ENCODE measurements at regions not wholly inside any gene's neighbourhood (a gene's known extent, or its start where the extent isn't known, plus 50 kb on each side); places are given as distances from the start of the nearest gene placed in this dataset.

DNA sequence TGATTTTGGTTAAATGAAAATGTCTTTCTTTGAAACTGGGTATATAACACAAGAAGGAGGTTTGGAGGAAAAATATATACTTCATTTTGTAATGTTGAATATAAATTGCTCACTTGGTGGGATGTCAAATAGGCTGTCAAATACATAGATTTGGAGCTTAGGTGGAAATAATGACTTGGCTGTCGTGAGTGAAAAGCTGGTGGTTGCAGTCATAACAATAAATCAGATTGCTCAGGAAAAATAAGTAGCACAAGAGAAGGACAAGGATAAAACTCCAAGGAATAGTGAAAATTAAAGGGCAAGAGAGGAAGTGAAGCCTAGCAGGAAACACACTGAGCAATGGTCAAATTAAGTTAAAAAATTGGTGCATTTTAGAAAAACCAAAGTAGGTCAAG is 253.0 kb upstream of the ANKRD50 start:
- ATAC-seq (replicated peaks): no peak
- no peaks in the 10 kb centered on the region for H3K4me1 Mint-ChIP-seq
- no peak overlapping the region for H3K27ac Mint-ChIP-seq
- H3K27me3 Mint-ChIP-seq: no peaks in the 10 kb centered on the region
- H3K4me3 Mint-ChIP-seq: no peak overlapping the region
- peaks cover 11% of the 10 kb centered on the region for H3K9me3 Mint-ChIP-seq
- no peaks in the 10 kb centered on the region for H3K36me3 Mint-ChIP-seq (ENCODE audit: low read depth)

- ATAC-seq (replicated peaks): no peak
- Mint-ChIP-seq H3K27me3 (no peaks in the 10 kb centered on the region), H3K36me3 (ENCODE audit: low read depth) (no peaks in the 10 kb centered on the region), H3K9me3 (peaks cover 14% of the 10 kb centered on the region), H3K4me3 (no peak overlapping the region), H3K27ac (no peak overlapping the region), H3K4me1 (no peaks in the 10 kb centered on the region)
Measured at GRCh38 chr4:124964852-124965496, 252.4 kb upstream of the ANKRD50 start.

- no peak for ATAC-seq (replicated peaks)
- H3K27ac Mint-ChIP-seq: no peak overlapping the region
- no peak overlapping the region for H3K4me3 Mint-ChIP-seq
- no peaks in the 10 kb centered on the region for H3K4me1 Mint-ChIP-seq
- H3K27me3 Mint-ChIP-seq: no peaks in the 10 kb centered on the region
- H3K36me3 Mint-ChIP-seq (ENCODE audit: low read depth): no peaks in the 10 kb centered on the region
- peaks cover 19% of the 10 kb centered on the region for H3K9me3 Mint-ChIP-seq
Measured at GRCh38 chr4:124964251-124964650, 251.7 kb upstream of the ANKRD50 start.

GRCh38 chr4:124961138-124961750 is 248.7 kb upstream of the ANKRD50 start:
- Mint-ChIP-seq H3K27ac (no peak overlapping the region), H3K27me3 (no peaks in the 10 kb centered on the region), H3K9me3 (peaks cover 15% of the 10 kb centered on the region), H3K4me1 (no peaks in the 10 kb centered on the region), H3K4me3 (no peak overlapping the region), H3K36me3 (ENCODE audit: low read depth) (no peaks in the 10 kb centered on the region)
- no peak for ATAC-seq (replicated peaks)

- Mint-ChIP-seq H3K9me3 (peaks cover 15% of the 10 kb centered on the region), H3K36me3 (ENCODE audit: low read depth) (no peaks in the 10 kb centered on the region), H3K27me3 (no peaks in the 10 kb centered on the region), H3K4me1 (no peaks in the 10 kb centered on the region), H3K4me3 (no peak overlapping the region), H3K27ac (no peak overlapping the region)
- no peak for ATAC-seq (replicated peaks)
Measured at GRCh38 chr4:124958847-124959246, 246.3 kb upstream of the ANKRD50 start.

- Mint-ChIP-seq H3K4me3 (no peak overlapping the region), H3K4me1 (no peaks in the 10 kb centered on the region), H3K27ac (no peak overlapping the region), H3K36me3 (ENCODE audit: low read depth) (no peaks in the 10 kb centered on the region), H3K27me3 (no peaks in the 10 kb centered on the region), H3K9me3 (peaks cover 10% of the 10 kb centered on the region)
- ATAC-seq (replicated peaks): no peak
Measured at GRCh38 chr4:124955476-124955875, 242.9 kb upstream of the ANKRD50 start.

GRCh38 chr4:124954046-124954445 is 241.5 kb upstream of the ANKRD50 start:
- Mint-ChIP-seq H3K4me3 (no peak overlapping the region), H3K27ac (no peak overlapping the region)

GRCh38 chr4:124953486-124953885 is 241.0 kb upstream of the ANKRD50 start:
- Mint-ChIP-seq H3K9me3 (peaks cover 3% of the 10 kb centered on the region), H3K4me3 (no peak overlapping the region), H3K27ac (no peak overlapping the region), H3K27me3 (no peaks in the 10 kb centered on the region), H3K4me1 (no peaks in the 10 kb centered on the region), H3K36me3 (ENCODE audit: low read depth) (no peaks in the 10 kb centered on the region)
- ATAC-seq (replicated peaks): no peak

More at GRCh38 chr4:124954046-124954445, 241.5 kb upstream of the ANKRD50 start:
- Mint-ChIP-seq H3K27me3 (no peaks in the 10 kb centered on the region), H3K9me3 (peaks cover 3% of the 10 kb centered on the region), H3K4me1 (no peaks in the 10 kb centered on the region), H3K36me3 (ENCODE audit: low read depth) (no peaks in the 10 kb centered on the region)
- ATAC-seq (replicated peaks): no peak

- no peaks in the 10 kb centered on the region for H3K36me3 Mint-ChIP-seq (ENCODE audit: low read depth)
- H3K9me3 Mint-ChIP-seq: peaks cover 3% of the 10 kb centered on the region
- no peaks in the 10 kb centered on the region for H3K4me1 Mint-ChIP-seq
- H3K4me3 Mint-ChIP-seq: no peak overlapping the region
- ATAC-seq (replicated peaks): no peak
- no peak overlapping the region for H3K27ac Mint-ChIP-seq
- H3K27me3 Mint-ChIP-seq: no peaks in the 10 kb centered on the region
Measured at GRCh38 chr4:124953061-124953460, 240.5 kb upstream of the ANKRD50 start.

DNA sequence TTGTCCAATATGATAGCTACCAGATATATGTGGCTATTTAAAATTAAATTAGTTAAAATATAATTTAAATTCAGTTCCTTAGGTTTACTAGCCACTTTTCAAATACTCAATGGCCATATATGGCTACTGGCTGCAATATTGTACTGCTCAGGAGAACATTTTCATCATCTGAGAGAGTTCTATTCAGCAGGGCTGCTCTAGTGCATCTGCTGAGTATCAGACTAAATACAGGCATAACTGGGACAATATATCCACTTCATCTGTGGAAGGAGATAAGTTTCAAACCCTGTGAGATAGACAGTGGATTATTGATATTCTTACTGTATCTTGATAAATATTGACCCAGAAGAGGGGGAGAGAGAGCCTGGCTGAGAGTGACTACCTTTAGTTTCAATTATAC is 240.1 kb upstream of the ANKRD50 start:
- no peaks in the 10 kb centered on the region for H3K36me3 Mint-ChIP-seq (ENCODE audit: low read depth)
- H3K9me3 Mint-ChIP-seq: peaks cover 3% of the 10 kb centered on the region
- no peaks in the 10 kb centered on the region for H3K27me3 Mint-ChIP-seq
- no peak overlapping the region for H3K27ac Mint-ChIP-seq
- ATAC-seq (replicated peaks): no peak
- H3K4me1 Mint-ChIP-seq: no peaks in the 10 kb centered on the region
- no peak overlapping the region for H3K4me3 Mint-ChIP-seq

DNA sequence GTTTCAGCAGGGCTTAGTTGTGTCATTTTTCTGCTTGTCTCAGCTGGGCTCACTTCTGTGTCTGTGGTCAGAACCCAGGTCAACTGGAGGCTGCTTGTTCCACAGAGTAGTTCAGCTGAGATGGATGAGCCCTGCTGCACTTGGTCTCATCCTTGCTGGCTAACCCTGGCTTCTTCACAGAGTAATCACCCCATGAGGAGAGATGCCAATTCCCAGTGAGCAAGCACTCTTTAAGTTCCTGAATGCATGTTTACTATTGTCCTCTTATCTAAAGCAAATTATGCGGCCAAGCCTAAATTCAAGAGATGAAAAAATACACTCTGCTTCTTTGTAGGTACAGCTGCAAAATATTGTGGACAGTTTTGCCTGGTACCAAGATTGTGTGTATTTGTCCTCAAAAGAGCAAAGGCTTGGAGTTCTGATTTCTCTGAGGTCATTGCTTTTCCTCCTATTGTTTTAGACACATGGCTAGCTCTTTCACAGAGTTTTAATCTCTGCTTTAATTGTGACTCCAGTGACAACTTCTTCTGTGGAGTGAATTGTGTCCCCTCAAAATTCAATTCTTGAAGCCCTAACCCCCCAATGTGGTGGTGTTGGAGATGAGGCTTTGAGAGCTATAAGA is 236.6 kb upstream of the ANKRD50 start:
- no peak overlapping the region for H3K27ac Mint-ChIP-seq
- peaks cover 3% of the 10 kb centered on the region for H3K9me3 Mint-ChIP-seq
- no peaks in the 10 kb centered on the region for H3K36me3 Mint-ChIP-seq (ENCODE audit: low read depth)
- H3K27me3 Mint-ChIP-seq: no peaks in the 10 kb centered on the region
- no peaks in the 10 kb centered on the region for H3K4me1 Mint-ChIP-seq
- no peak overlapping the region for H3K4me3 Mint-ChIP-seq
- no peak for ATAC-seq (replicated peaks)

- Mint-ChIP-seq H3K27me3 (no peaks in the 10 kb centered on the region), H3K4me1 (no peaks in the 10 kb centered on the region), H3K9me3 (peaks cover 3% of the 10 kb centered on the region), H3K4me3 (no peak overlapping the region), H3K27ac (no peak overlapping the region), H3K36me3 (ENCODE audit: low read depth) (no peaks in the 10 kb centered on the region)
- ATAC-seq (replicated peaks): no peak
Measured at GRCh38 chr4:124947622-124948265, 235.2 kb upstream of the ANKRD50 start.

DNA sequence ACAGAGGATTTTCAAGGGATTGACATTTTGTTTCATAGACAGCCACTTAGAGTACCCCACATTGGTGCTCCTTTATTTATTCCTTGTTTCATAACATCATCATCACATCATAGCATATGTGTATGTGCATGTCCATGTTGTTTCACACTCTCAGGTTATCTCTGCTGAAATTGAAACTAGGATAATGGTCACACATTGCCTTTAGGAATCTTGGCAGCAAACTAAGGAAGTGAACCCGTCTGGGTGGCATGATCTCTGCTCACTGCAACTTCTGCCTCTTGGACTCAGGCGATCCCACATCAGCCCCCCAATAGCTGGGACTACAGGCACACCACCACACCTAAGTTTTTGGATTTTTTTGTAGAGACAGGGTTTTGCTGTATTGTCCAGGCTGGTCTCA is 234.2 kb upstream of the ANKRD50 start:
- H3K36me3 Mint-ChIP-seq (ENCODE audit: low read depth): no peaks in the 10 kb centered on the region
- H3K9me3 Mint-ChIP-seq: peaks cover 1% of the 10 kb centered on the region
- no peak for ATAC-seq (replicated peaks)
- no peaks in the 10 kb centered on the region for H3K27me3 Mint-ChIP-seq
- H3K4me3 Mint-ChIP-seq: no peak overlapping the region
- no peaks in the 10 kb centered on the region for H3K4me1 Mint-ChIP-seq
- no peak overlapping the region for H3K27ac Mint-ChIP-seq

DNA sequence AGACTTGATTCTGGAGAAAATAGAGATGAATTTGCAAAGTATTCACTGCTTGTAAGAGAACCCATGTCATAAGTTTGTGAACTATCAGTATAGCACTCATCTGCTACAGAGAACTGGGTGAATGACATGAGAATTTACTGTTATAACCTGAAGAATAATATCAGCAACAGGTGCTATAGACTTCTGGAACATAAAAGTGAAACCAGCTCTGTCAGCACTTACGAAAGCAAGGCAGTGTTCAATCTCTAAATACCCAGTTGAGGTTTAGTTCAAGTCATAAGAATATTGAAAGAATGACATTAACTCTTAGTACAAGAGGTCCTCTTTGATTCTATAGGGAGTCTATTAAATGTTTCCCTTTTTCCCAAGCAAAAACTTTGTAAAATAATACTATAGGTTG is 232.9 kb upstream of the ANKRD50 start:
- no peaks in the 10 kb centered on the region for H3K36me3 Mint-ChIP-seq (ENCODE audit: low read depth)
- H3K27me3 Mint-ChIP-seq: no peaks in the 10 kb centered on the region
- H3K4me3 Mint-ChIP-seq: no peak overlapping the region
- no peaks in the 10 kb centered on the region for H3K4me1 Mint-ChIP-seq
- no peak for ATAC-seq (replicated peaks)
- H3K27ac Mint-ChIP-seq: no peak overlapping the region
- H3K9me3 Mint-ChIP-seq: no peaks in the 10 kb centered on the region

DNA sequence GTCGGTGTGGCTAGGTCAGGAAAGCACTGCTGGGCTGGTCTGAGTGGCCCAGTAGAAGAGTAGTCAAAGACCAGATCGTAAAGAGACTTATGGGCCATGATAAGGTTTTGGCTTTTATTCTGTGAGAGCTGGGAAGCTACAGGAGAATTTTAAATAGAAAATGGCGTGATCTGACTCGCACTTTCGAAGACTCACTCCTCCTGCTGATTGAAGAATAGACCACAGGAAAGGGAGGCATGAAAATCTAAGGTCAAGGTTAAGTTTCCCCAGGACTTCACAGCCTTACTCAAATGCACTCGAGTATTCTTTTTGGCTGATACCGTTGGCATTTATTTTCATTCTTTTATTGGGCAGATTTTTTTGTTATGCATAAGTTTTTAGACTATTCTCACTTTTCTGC is 231.4 kb upstream of the ANKRD50 start:
- H3K4me3 Mint-ChIP-seq: no peak overlapping the region
- no peaks in the 10 kb centered on the region for H3K9me3 Mint-ChIP-seq
- no peak overlapping the region for H3K27ac Mint-ChIP-seq
- H3K27me3 Mint-ChIP-seq: no peaks in the 10 kb centered on the region
- H3K4me1 Mint-ChIP-seq: no peaks in the 10 kb centered on the region
- H3K36me3 Mint-ChIP-seq (ENCODE audit: low read depth): no peaks in the 10 kb centered on the region
- ATAC-seq (replicated peaks): no peak
